Trophoblast cell (in vitro differentiated cells and primary cell): ENCODE measurements at regions not wholly inside any gene's neighbourhood (a gene's known extent, or its start where the extent isn't known, plus 50 kb on each side); places are given as distances from the start of the nearest gene placed in this dataset.

ENCODE experiments used
- DNase-seq, 2 donors: peaks; one replicate each; pipeline ENCODE4 v3.0.0-alpha.2; 2016
- H2AFZ ChIP-seq: 2 replicates; pipeline ENCODE4 v1.6.1; 2013; ENCODE audit warnings: low read length, moderate library complexity, mild to moderate bottlenecking; ENCODE audit not compliant: insufficient read depth, poor library complexity
- H2AK5ac ChIP-seq: 2 replicates; pipeline ENCODE4 v1.6.1; 2013; ENCODE audit warnings: mild to moderate bottlenecking, low read length
- H2BK120ac ChIP-seq: 2 replicates; pipeline ENCODE4 v1.6.1; 2013; ENCODE audit warnings: low read length, mild to moderate bottlenecking, moderate library complexity; ENCODE audit not compliant: insufficient read depth, poor library complexity
- H2BK12ac ChIP-seq: 2 replicates; pipeline ENCODE4 v1.6.1; 2013; ENCODE audit warnings: mild to moderate bottlenecking, low read length, moderate library complexity
- H2BK5ac ChIP-seq: 2 replicates; pipeline ENCODE4 v1.6.1; 2013; ENCODE audit warnings: low read length, low read depth, moderate library complexity, mild to moderate bottlenecking; ENCODE audit not compliant: poor library complexity
- H3K14ac ChIP-seq: 2 replicates; pipeline ENCODE4 v1.6.1; 2013; ENCODE audit warnings: mild to moderate bottlenecking, low read length
- H3K18ac ChIP-seq: 2 replicates; pipeline ENCODE4 v1.6.1; 2013; ENCODE audit warnings: mild to moderate bottlenecking, low read length
- H3K23ac ChIP-seq: 2 replicates; pipeline ENCODE4 v1.6.1; 2013; ENCODE audit warnings: low read length
- H3K27ac ChIP-seq: 2 replicates; pipeline ENCODE4 v1.5.1; 2013; ENCODE audit warnings: low read depth, mild to moderate bottlenecking, inconsistent platforms, low read length, moderate library complexity
- H3K27me3 ChIP-seq: 2 replicates; pipeline ENCODE4 v1.6.1; 2013; ENCODE audit warnings: inconsistent platforms, mild to moderate bottlenecking, low read length, moderate library complexity; ENCODE audit not compliant: insufficient read depth
- H3K36me3 ChIP-seq, 2 experiments: 1 replicate in 1 of 2; 2 replicates in 1 of 2; pipeline ENCODE4 v1.6.1; 2013; ENCODE audit warnings: low read length in 2 of 2, mild to moderate bottlenecking in 2 of 2, moderate library complexity in 1 of 2; ENCODE audit not compliant: insufficient read depth in 2 of 2, control insufficient read depth in 1 of 2
- H3K4ac ChIP-seq: 2 replicates; pipeline ENCODE4 v1.6.1; 2013; ENCODE audit warnings: low read depth, mild to moderate bottlenecking, low read length, moderate library complexity
- H3K4me1 ChIP-seq, 2 experiments: 1 replicate in 1 of 2; 2 replicates in 1 of 2; pipeline ENCODE4 v1.6.1; 2013; ENCODE audit warnings: low read length in 2 of 2, mild to moderate bottlenecking in 2 of 2, moderate library complexity in 1 of 2; ENCODE audit not compliant: insufficient read depth in 2 of 2, control insufficient read depth in 1 of 2
- H3K4me2 ChIP-seq: 2 replicates; pipeline ENCODE4 v1.6.1; 2013; ENCODE audit warnings: inconsistent platforms, mild to moderate bottlenecking, low read length, moderate library complexity
- H3K4me3 ChIP-seq: 2 replicates; pipeline ENCODE4 v1.5.1; 2013; ENCODE audit warnings: mild to moderate bottlenecking, low read depth, low read length, inconsistent platforms
- H3K79me1 ChIP-seq: one replicate; pipeline ENCODE4 v1.6.1; 2013; ENCODE audit warnings: low read length
- H3K79me2 ChIP-seq: 2 replicates; pipeline ENCODE4 v1.6.1; 2013; ENCODE audit warnings: low read length, mild to moderate bottlenecking; ENCODE audit not compliant: control insufficient read depth, insufficient read depth, poor library complexity
- H3K9ac ChIP-seq: 2 replicates; pipeline ENCODE4 v1.6.1; 2013; ENCODE audit warnings: mild to moderate bottlenecking, low read length
- H3K9me3 ChIP-seq: 2 replicates; pipeline ENCODE4 v1.6.1; 2013; ENCODE audit warnings: low read depth, mild to moderate bottlenecking, control low read depth, inconsistent platforms, low read length; ENCODE audit not compliant: insufficient read depth
- H4K12ac ChIP-seq: 2 replicates; pipeline ENCODE4 v1.6.1; 2013; ENCODE audit warnings: low read depth, mild to moderate bottlenecking, low read length, moderate library complexity
- H4K8ac ChIP-seq: 2 replicates; pipeline ENCODE4 v1.6.1; 2013; ENCODE audit warnings: low read depth, mild to moderate bottlenecking, low read length, moderate library complexity
- H4K91ac ChIP-seq: one replicate; pipeline ENCODE4 v1.6.1; 2013; ENCODE audit warnings: low read depth, mild to moderate bottlenecking, low read length, moderate library complexity
- WGBS: extraction: QIAGEN DNeasy Blood & Tissue Kit; methylation state at CpG from one replicate; pipeline ENCODE4 v1.1.7; 2013; ENCODE audit warnings: missing lambda C conversion rate; ENCODE audit not compliant: insufficient read length, insufficient coverage; ENCODE audit errors: extremely low coverage; 5-methylcytosine and 5-hydroxymethylcytosine counted together

GRCh38 chr10:78643513-78643912 is 425.3 kb upstream of the ZMIZ1 start:
- no peak overlapping the region for H2BK120ac ChIP-seq
- H3K36me3 ChIP-seq: no peaks in the 10 kb centered on the region
- H2BK5ac ChIP-seq: no peak overlapping the region
- no peak overlapping the region for H4K8ac ChIP-seq
- H3K9ac ChIP-seq: no peak overlapping the region
- peaks cover 11 to 20% of the 10 kb centered on the region in 2 experiments for H3K4me1 ChIP-seq
- H3K18ac ChIP-seq: no peak overlapping the region
- H3K4me2 ChIP-seq: no peak overlapping the region
- H3K14ac ChIP-seq: no peak overlapping the region
- no peaks in the 10 kb centered on the region for H3K27me3 ChIP-seq
- no peak overlapping the region for H3K27ac ChIP-seq
- H3K79me2 ChIP-seq: no peaks in the 10 kb centered on the region
- no peak overlapping the region for H3K23ac ChIP-seq
- no peak overlapping the region for H4K12ac ChIP-seq
- no peak overlapping the region for H2AFZ ChIP-seq
- peaks cover 3% of the 10 kb centered on the region for H3K9me3 ChIP-seq
- H3K4ac ChIP-seq: no peak overlapping the region
- no peak for DNase-seq
- no peak overlapping the region for H4K91ac ChIP-seq
- peaks cover 11% of the 10 kb centered on the region for H3K79me1 ChIP-seq
- no peak overlapping the region for H2AK5ac ChIP-seq
- no peak overlapping the region for H3K4me3 ChIP-seq
- no peak overlapping the region for H2BK12ac ChIP-seq
- no CpG with 5 or more reads among the region's 4 CpGs for WGBS

GRCh38 chr10:78644550-78644949 is 424.2 kb upstream of the ZMIZ1 start:
- no peaks in the 10 kb centered on the region for H3K79me2 ChIP-seq

GRCh38 chr10:78645169-78645686 is 423.5 kb upstream of the ZMIZ1 start:
- no peak overlapping the region for H3K4me2 ChIP-seq
- H2AK5ac ChIP-seq: no peak overlapping the region
- H4K8ac ChIP-seq: no peak overlapping the region
- H3K36me3 ChIP-seq: no peaks in the 10 kb centered on the region
- H3K4me1 ChIP-seq: peaks cover 11 to 20% of the 10 kb centered on the region in 2 experiments
- H3K79me2 ChIP-seq: no peaks in the 10 kb centered on the region
- peaks cover 13% of the 10 kb centered on the region for H3K79me1 ChIP-seq
- peaks cover 3% of the 10 kb centered on the region for H3K9me3 ChIP-seq
- H2BK120ac ChIP-seq: peak overlapping the region; percentile 2
- H3K18ac ChIP-seq: no peak overlapping the region
- no CpG with 5 or more reads among the region's 5 CpGs for WGBS
- peak overlapping the region; percentile 41 for H3K14ac ChIP-seq
- H2BK12ac ChIP-seq: peak overlapping the region; percentile 48
- no peak overlapping the region for H3K4ac ChIP-seq
- H3K4me3 ChIP-seq: no peak overlapping the region
- H2BK5ac ChIP-seq: no peak overlapping the region
- H4K91ac ChIP-seq: peak overlapping the region; percentile 23
- H3K27me3 ChIP-seq: no peaks in the 10 kb centered on the region
- no peak overlapping the region for H3K23ac ChIP-seq
- H4K12ac ChIP-seq: no peak overlapping the region
- H3K27ac ChIP-seq: no peak overlapping the region
- H3K9ac ChIP-seq: no peak overlapping the region
- no peak overlapping the region for H2AFZ ChIP-seq
- DNase-seq: no peak

More at GRCh38 chr10:78644550-78644949, 424.2 kb upstream of the ZMIZ1 start:
- no peak overlapping the region for H4K91ac ChIP-seq
- H3K4ac ChIP-seq: no peak overlapping the region
- H2BK5ac ChIP-seq: no peak overlapping the region
- peaks cover 11 to 20% of the 10 kb centered on the region in 2 experiments for H3K4me1 ChIP-seq
- no peak overlapping the region for H3K9ac ChIP-seq
- H3K23ac ChIP-seq: no peak overlapping the region
- no peak overlapping the region for H3K18ac ChIP-seq
- DNase-seq: no peak
- H2BK120ac ChIP-seq: no peak overlapping the region
- peaks cover 10% of the 10 kb centered on the region for H3K79me1 ChIP-seq
- no peak overlapping the region for H2BK12ac ChIP-seq
- WGBS: no CpG with 5 or more reads among the region's 2 CpGs
- H3K9me3 ChIP-seq: peaks cover 3% of the 10 kb centered on the region
- no peak overlapping the region for H3K4me3 ChIP-seq
- H3K27ac ChIP-seq: no peak overlapping the region
- no peak overlapping the region for H3K4me2 ChIP-seq
- no peak overlapping the region for H3K14ac ChIP-seq
- no peaks in the 10 kb centered on the region for H3K36me3 ChIP-seq
- H2AK5ac ChIP-seq: no peak overlapping the region
- H4K12ac ChIP-seq: no peak overlapping the region
- no peak overlapping the region for H4K8ac ChIP-seq
- no peaks in the 10 kb centered on the region for H3K27me3 ChIP-seq
- no peak overlapping the region for H2AFZ ChIP-seq

GRCh38 chr10:78645975-78646374 is 422.8 kb upstream of the ZMIZ1 start:
- Histone ChIP-seq H3K23ac (no peak overlapping the region), H3K9me3 (peaks cover 3% of the 10 kb centered on the region), H3K4me2 (no peak overlapping the region), H2BK5ac (no peak overlapping the region), H3K4me1 (peaks cover 11 to 20% of the 10 kb centered on the region in 2 experiments), H2BK12ac (peak overlapping the region; percentile 48), H3K4ac (no peak overlapping the region), H3K36me3 (no peaks in the 10 kb centered on the region), H3K18ac (no peak overlapping the region), H4K8ac (no peak overlapping the region), H2AK5ac (no peak overlapping the region), H2AFZ (no peak overlapping the region), H3K4me3 (no peak overlapping the region), H2BK120ac (no peak overlapping the region), H3K27me3 (no peaks in the 10 kb centered on the region), H3K27ac (no peak overlapping the region), H4K91ac (peak overlapping the region; percentile 23), H3K14ac (peak overlapping the region; percentile 41), H3K9ac (no peak overlapping the region), H3K79me1 (peaks cover 13% of the 10 kb centered on the region), H3K79me2 (no peaks in the 10 kb centered on the region), H4K12ac (no peak overlapping the region)
- WGBS: no CpG with 5 or more reads among the region's 4 CpGs
- no peak for DNase-seq
